Activated T-cell treated with anti-CD3 and anti-CD28 coated beads for 48 hours (primary cell): ENCODE measurements at regions not wholly inside any gene's neighbourhood (a gene's known extent, or its start where the extent isn't known, plus 50 kb on each side); places are given as distances from the start of the nearest gene placed in this dataset.

ENCODE experiments used
- DNase-seq: peaks from one replicate; pipeline ENCODE4 v3.0.0-alpha.2; 2020; ENCODE audit warnings: low read depth

DNA sequence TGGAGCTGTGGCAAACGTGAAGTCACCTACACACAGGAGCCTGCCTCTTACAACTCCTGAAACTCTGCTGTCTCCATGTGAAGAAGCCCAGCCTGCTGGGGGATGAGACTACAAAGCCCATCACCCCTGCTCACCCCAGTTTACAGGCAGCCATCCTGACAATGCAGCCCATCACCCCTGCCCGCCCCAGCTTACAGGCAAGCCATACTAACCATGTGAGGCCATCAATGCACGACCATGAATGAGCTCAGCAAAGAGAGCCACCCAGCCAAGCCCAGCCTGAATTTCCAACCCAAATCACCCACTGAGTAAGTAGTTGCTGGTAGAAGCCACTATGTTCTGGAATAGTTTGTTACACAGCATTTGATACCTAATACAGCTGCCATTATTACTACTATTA, 185.4 kb upstream of the NSMCE3 start:
- DNase-seq, result no peak

DNA sequence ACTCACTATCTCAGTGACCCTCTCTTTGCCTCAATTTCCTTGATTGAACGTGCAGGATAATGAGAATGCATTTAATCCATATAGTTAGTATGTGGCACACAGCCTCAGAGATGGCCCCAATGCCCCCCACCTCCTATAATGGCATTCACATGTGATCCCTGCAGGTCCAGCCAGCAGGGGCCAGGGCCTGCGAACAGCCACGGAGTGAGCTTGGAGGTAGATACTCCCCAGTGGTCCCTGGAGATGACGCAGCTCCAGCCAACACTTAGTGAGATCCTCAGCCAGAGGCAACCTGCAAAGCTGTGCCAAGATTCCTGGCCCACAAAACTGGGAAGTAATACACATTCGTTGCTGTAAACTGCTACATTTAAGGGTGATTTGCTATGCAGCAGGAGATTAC, 184.9 kb upstream of the NSMCE3 start:
- no peak for DNase-seq

DNA sequence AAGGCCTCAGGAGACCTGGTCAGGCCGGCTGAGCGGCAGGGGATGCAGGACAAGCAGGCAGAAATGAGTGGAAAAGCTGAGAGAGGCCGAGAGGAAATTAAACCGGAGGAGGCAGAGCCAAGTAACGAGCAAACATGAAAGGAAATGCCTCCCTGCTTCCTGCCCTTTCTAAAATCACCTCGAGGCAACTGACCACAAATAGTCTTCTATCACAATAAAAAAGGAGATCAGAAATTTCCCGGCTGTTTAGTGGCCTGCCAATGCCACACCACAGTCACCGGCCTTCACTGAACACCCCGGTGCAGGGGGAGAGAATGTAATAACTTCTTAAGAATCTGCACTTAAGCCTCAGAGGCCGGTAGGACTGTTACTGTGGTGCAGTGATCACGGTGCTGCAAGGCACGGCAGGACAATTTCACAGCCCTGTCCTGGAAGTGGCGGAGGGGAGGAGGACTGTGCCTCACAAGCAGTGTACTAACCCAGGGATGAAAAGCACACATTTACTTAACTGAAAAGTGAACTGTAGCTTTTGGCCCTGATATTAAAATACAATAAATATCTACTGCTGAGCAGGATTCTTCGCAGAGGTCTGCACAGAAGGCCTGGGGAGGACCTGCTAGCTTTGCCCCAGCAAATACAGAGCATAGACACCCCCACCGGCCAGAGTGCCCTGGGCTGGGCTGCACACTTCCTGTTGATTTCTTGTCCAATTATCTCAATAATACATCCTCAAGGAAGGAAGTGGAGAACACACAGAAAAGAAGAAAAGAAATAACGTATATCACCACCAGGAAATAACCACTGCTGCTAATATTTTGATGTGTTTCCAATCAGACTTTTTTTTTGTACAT, 183.5 kb upstream of the NSMCE3 start:
- DNase-seq, result no peak

DNA sequence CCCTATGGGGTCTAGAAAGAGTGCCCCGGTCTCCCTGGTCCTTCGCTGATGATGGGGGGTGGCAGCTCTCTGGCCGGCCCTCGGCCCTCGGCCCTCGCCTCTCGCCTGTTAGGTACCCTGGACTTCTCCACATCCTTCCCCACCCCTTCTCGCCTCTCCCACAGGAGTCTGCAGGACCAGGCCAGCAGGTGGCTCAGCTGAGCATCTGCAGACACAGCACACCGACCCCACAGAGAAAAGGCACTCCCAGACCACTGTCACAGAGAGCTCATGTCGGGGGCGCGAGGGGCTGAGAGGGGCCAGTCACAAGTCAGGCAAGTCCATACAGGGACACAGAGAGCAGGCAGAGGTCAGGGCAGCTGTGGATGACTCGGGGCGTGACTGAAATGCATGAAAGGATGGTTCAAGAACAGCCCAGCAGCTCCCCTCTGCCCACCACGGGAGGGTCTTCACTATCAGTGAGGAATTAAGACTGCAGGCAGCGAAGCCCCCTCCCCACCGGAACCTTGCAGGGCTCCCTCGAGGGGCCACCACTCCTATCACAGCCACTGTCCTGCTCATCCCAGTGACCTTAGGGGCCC, 181.7 kb upstream of the NSMCE3 start:
- no peak for DNase-seq

DNA sequence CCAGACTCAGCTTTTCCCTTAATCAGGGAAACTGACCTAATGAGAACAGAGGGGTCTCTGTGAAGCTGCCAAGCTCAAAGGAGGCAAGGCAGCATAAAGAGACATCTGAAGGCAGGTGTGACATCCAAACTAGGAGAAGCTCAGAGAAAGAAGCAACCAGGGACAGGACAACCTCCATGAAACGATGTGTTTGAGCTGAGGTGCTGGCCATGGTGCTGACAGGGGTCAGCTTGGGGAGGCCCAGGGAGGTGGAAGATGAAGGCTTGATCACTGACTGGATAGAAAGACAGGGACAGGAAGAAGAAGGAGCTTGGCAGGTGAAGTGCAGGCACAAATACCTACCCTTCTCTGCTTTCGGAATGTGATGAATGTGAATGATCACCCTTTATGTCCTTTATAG, 179.5 kb upstream of the NSMCE3 start:
- no peak for DNase-seq

DNA sequence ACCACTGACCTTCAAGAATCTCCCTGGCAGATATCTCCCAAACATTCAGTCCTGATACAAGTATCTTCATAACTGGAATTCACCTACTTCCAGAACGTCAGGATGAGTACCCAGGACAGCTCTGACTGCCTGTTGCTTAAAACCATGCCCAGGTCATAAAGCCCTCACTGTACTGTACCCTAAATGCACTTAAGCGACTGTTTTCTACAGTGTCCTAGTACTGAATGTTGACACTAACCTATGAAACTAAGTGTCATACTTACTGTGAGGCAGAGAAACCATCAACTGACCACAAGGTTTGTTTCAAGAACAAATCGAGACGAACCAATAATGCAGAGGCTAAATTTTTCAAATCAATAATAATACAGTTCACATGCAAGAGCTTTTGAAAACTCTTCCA, 178.7 kb upstream of the NSMCE3 start:
- DNase-seq, result no peak

DNA sequence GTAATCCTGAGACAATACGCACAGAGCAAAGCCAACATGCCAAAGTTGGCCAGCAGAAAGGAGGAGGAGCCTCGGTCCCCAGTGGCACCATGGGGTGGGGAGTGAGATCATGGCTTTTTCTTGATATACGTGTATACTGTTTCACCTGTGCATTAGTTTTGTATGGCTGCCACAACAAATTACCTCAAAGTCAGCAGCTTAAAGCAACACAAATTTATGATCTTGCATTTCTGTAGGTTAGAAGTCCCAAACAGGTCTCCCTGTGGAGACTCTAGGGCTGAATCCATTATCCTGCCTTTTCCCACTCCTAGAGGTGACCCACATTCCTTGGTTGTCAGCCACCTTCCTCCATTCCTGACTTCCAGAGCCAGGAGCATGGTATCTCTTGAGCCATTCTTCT, 176.9 kb upstream of the NSMCE3 start:
- DNase-seq, result no peak

DNA sequence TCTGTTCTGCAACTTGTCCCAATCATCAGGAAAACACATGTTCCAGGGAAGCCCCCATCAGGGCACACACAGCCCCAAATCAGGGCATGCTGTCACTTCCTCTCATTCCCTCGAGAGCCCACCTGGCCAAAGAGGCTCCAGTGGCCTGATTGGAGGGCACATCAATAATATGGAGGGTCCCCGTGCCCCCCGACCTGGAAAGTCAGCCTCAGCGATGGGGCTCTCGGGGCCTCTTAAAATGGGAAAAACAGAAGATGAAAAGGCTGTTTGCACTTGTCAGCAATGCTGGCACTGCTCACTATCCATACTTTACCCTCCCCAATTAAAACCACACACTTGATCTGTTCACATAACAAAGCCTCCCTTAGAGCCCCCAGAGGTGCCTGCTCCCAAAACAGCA, 172.9 kb upstream of the NSMCE3 start:
- DNase-seq, result no peak

DNA sequence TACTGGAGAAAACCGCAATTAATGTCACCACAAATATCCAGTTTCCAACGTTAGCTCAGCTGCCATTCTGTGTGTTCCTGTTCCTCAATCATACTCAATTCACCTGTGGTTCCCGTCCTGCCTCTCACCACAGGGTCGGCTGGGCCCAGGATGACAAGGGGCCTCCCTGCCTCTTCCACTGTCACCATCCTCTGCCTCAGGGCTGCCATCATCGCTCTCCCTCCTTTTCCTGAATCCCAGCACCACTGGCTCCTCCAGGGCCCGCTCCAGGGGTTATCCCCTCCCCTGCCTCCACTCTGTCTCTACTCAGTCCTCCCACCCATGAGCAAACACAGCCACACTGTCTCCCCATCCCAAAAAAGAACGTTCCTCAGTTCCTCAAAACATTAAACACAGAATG, 170.9 kb upstream of the NSMCE3 start:
- DNase-seq, result no peak

DNA sequence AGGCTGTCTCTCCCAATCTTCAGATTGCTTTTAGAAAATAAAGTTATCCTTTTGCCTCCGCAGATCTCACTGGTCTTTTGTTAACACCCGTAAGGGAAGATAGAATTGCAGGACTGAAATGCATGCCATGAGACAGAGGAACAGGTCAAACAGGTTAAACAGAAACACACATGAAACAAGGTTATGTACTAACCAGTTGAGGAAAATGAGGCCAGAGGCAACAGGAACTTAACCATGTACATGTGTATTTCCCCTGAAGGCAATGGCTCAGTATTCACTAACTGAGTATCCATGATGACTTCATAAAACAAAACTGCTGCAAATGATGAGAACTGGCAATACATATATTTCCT, 169.1 kb upstream of the NSMCE3 start:
- no peak for DNase-seq

DNA sequence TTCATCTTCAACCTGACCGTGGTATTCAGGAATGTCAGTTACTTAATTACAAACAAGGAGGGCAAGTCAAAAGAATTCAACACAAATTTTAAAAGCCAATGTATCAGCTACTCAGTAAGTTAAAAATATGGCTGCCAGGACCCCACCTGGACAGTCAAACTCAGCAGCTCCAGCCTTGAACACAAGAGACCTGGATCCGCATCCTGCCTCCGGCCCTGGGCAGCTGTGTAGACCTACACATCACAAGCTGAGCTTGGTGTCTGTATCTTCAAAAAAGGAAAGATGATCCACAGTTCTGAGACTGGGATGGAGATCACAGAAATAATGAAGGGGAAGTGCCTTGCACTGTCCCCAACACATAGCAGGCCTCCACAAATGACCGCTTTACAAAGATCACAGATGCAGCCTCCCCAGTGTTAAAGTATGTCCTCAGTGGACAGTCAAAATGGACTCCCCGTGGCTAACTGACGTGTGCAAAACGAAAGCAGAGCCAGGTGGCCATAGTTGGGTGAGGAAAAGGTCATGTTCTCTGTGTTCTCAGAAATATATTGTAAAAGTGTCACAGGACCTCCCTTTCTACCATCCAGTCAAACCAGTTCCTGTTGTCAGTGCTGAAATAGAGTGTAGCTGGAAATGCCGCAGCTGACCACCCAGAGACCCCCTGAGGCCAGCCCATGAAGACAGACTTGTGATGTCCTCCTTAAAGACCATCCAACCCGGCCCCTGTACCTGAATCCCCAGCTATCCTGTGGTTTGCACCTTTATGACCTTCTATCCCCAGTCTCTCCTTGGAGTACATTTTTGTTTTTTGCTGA, 168.5 kb upstream of the NSMCE3 start:
- DNase-seq, result no peak

DNA sequence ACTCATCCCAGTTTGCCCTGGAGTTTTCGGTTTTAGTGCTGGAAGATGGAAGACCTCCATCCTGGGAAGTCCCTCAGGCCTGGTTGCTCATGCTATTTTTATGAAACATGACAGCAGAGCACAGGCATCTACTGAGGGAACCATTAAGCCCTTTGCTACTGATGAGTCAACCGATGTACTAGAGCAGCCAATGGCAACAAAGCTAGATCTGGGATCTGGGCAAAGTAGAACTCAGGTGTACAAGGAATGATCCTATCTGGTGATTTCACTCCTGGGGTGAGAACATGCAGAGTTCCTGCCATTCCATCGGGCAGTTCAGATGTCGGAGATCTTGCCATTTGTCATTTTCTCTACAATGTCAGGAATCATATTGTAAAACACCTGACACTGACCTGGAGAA, 166.2 kb upstream of the NSMCE3 start:
- no peak for DNase-seq

DNA sequence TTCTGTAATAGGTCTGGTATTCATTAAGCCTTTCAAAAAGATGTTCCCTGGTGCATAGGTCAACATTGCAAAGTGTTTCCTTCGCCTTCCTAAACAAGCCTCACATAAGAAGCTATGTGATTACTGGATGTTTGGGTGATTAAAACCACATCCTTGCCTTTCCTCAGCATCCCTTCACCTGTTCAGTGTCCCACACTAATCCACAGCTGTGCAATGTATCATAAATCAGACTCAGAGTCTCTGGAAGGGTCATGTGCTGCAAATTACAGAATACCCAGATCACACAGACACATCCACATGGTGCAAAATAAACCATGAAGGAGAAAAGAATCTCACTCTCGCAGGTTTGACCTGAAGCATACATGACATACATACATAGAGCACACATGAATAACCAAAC, 164.7 kb upstream of the NSMCE3 start:
- DNase-seq, result no peak

DNA sequence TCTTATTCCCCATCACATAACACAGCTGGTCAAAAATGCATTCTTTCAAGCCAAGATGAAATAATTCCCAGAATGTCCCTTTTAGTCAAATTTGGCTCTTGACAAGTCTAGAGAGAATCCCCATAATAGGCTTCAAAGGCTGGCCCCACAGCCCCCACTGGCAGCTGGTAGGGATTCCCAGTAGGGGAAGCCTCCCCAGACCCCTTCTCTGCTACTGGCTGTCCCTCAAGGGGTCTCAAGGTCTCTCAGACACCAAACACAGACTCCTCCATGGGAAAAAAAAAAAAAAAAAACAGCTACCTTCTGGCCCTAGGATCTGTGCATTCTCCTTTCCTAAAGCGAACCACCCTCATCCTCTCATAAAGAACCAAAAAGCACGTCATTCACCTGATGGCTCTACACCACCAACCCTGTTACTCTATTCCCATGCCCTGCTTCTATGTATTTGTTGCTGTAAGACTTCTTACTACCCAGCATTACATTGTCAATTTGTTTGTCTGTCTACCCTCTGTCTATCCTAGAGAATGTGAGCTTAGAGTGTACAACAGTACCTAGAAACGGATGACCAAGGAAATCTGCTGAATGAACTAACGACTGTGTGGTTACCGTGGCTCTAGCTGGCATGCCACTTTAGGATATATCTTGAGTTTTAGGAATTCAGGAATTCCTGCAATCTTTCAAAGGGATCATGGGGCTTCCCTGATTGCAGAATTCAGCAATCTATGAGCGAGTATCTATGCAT, 164.1 kb upstream of the NSMCE3 start:
- DNase-seq, result no peak

DNA sequence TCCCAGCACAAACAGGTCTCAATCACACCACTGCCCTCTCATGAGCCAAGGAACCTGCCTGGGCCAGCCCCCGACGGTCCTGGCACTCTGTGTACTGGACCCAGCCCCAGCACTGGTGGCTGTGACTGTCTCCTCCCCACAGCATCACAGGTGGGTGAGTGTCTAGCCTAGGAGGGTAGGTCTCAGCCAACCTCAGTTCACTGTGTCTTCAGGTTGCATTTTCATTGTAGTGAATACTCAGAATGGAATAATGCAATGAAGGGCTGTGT, 163.4 kb upstream of the NSMCE3 start:
- no peak for DNase-seq

DNA sequence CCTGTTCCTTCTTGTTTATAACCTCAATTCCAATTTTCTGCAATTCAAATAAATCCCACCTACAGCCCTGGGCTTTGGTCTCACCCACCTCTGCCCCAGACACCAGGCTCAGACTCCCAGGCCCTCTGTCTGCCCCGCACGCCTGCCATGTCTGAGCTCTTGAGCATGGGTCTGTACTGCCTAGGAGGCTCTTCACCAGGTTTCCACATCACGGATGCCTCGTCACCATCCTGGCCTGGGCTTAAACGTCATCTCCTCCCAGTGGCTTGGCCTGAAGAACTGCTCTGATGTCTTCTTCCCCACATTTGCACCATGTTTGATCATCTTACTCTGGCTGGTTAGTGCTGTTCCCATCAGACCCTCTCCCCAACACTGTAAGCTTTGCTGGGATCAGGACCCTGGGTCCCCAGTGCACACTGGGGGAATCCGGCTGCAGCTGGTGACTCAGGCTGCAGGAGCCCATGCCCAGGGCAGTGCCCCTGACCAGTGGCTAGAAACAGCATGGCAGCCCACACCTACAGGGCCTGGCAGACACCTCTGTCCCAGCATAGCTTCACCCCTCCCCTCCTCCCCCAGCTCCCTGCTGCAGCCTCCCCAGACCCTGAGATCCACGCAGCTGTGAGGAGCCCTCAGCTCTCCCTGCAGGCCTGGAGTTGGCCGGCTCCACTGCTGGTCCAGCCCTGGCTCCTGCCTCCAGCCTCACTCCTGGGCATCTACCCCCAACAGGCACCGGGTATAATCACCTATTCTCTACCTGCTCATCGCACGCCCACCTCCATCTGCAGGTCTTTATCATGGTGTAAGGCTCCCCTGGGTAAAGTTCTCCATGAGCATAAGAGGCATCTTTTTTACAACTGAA, 162.8 kb upstream of the NSMCE3 start:
- no peak for DNase-seq

DNA sequence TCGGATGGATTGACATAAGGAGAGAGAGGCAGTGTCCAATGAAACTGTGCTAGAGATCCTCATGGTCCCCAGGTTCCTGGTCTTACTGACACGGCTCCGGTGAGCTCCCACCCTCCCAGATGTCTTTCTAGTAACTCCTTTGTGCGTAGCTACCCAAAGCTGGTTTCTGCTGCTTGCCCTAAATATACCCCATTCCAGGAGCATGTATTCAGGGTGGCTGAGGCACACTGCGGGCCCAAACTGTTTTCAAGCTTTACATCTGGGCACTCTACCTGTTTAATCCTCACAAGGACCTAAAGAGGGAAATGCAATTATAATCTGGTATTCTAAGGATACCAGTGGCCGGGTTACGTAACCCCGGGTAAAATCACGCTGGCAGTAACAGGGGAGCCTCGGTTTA, 161.2 kb upstream of the NSMCE3 start:
- DNase-seq, result no peak

DNA sequence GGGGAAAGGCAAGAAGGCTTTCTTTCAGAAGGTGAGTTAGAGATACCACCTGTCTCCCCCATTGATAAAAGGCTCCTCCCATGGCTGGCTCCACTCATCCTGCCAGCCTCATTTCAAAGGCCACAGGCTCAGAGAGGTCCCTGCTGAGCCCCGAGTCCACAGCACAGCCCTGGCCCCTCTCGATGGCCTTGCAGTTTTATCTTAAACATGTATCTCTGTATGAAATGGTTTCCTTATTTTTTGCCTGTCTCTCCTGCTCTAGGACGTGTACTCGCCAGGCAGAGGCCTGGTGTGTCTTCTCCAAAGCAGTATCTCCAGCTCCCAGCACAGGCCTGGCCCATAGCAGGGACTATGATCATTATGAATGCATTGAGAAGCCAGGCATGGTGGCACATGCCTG, 160.5 kb upstream of the NSMCE3 start:
- DNase-seq, result no peak

DNA sequence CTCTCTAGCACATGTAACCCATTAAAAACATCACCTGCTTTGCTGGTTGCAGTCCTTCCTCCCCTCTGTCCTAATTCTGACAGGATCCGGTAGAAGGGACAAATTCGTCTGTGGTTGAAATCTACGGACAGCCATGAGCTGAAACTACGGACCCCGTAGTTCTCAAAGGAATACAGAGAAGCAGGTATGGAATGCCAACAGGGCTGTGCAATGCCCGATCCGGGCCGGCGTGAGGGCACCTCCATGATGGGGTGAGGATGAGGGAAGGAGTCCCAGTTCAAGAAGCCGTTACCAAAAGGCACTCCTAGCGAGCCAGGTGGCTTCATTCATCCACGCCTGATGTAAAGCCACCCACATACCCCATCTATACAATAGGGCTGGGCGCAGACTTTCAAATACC, 160.0 kb upstream of the NSMCE3 start:
- no peak for DNase-seq

DNA sequence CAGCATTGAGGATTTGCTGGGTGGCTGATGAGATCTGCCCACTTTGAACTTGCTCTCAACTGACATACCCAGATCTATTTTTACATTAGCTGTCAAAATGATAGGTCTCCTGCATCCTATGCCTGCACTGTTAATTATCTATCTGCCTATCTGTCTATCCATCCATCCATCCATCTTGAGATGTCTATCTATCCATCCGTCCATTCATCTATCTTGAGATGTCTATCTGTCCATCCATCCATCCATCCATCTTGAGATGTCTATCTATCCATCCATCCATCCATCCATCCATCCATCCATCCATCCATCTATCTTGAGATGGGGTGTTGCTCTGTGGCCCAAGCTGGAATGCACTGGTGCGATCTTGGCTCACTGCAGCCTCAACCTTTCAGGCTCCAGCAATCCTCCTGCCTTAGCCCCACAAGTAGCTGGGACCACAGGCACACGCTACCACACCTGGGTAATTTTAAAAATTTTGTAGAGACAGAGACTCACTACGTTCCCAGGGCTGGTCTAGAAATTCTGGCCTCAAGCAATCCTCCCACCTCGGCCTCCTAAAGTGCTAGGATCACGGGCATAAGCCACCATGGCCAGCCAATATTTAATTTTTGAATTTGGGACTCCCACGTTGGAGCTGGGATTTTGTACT, 159.4 kb upstream of the NSMCE3 start:
- no peak for DNase-seq

DNA sequence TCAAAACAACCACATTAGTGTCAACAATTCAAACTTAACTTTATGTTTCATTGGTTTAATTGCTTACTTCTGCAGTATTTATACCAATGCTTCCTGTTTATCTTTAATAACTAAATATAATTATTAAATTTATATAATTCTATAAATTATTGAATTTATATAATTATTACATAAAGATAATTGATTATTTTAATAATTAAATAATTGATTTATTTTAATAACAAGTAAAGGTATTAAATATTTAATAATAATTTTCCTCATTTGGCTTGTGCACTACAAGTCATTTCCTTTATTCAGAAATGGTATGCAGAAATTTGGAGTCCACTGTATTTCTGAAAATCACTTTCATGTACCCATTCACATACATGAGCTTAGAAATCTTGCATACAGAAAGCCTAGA, 156.2 kb upstream of the NSMCE3 start:
- DNase-seq, result no peak
